ENCODE measurements at regions not wholly inside any gene's neighbourhood (a gene's known extent, or its start where the extent isn't known, plus 50 kb on each side); places are given as distances from the start of the nearest gene placed in this dataset.

DNA sequence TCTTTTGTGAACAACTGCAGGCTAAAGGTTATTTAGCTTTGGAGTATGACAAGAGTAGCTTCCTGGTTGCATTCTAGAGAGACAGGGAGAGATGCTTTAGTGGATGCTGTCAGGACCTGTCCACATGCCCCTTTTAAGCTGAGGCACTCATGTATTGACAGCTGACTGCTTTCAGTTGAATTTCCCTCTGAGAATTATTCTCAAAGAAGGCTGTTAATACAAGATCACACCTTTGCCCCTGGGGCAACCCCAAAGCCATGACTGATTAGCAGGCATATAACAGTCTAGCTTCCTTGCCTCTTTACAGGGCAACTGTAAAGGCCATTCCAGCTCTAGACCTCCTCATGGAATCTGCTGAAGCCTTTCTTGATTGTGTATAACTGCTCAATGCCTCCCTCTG, 117.6 kb upstream of the ATP10B start:
- no peak for TF ChIP-seq CTCF (IDR thresholded peaks at IDR 0.05)
- TF ChIP-seq POLR2A (IDR thresholded peaks at IDR 0.05), result no peak
- TF ChIP-seq EP300 (IDR thresholded peaks at IDR 0.05), result no peak
- no peak for TF ChIP-seq POLR2AphosphoS5 (IDR thresholded peaks at IDR 0.05)

All from gastroesophageal sphincter (tissue), 3 donors.